ENCODE measurements at regions not wholly inside any gene's neighbourhood (a gene's known extent, or its start where the extent isn't known, plus 50 kb on each side); places are given as distances from the start of the nearest gene placed in this dataset.

GRCh38 chr2:175293195-175293594 is 111.7 kb upstream of the ATP5MC3 start:
- H3K4me1 ChIP-seq (ENCODE audit: insufficient read depth, low read length) = no peaks in the 10 kb centered on the region
- no peaks in the 10 kb centered on the region for H4K20me1 ChIP-seq (ENCODE audit: insufficient read depth, low read length)
- H3K9me3 ChIP-seq (ENCODE audit: insufficient read depth, low read depth, low read length) = no peaks in the 10 kb centered on the region
- Mint-ChIP-seq H3K36me3 (ENCODE audit: low read depth, unreplicated experiment) (no peaks in the 10 kb centered on the region), H3K4me1 (ENCODE audit: low read depth, unreplicated experiment) (no peaks in the 10 kb centered on the region), H3K27me3 (ENCODE audit: low read depth, unreplicated experiment) (peaks cover 31% of the 10 kb centered on the region), H3K4me3 (ENCODE audit: unreplicated experiment) (no peak overlapping the region), H3K27ac (ENCODE audit: unreplicated experiment) (no peak overlapping the region), H3K9me3 (ENCODE audit: unreplicated experiment) (no peaks in the 10 kb centered on the region)
- no peak overlapping the region for H3K27ac ChIP-seq (ENCODE audit: low read depth, low read length)
- no peak overlapping the region for H2AFZ ChIP-seq (ENCODE audit: low read depth, low read length)
- no peak overlapping the region for H3K9ac ChIP-seq (ENCODE audit: low read length)
- H3K4me2 ChIP-seq (ENCODE audit: low read length) = no peak overlapping the region
- H3K27me3 ChIP-seq (ENCODE audit: insufficient read depth, low read length) = peaks cover 10% of the 10 kb centered on the region
- H3K79me2 ChIP-seq (ENCODE audit: insufficient read depth, low read length) = no peaks in the 10 kb centered on the region
- no peak overlapping the region for H3K4me3 ChIP-seq (ENCODE audit: insufficient read depth, low read depth, low read length)
- FAIRE-seq = no peak
- no peak for TF ChIP-seq CTCF (IDR thresholded peaks at IDR 0.05; ENCODE audit: insufficient read depth, low read depth, low read length)
- no peak for TF ChIP-seq EZH2 (IDR thresholded peaks at IDR 0.05; ENCODE audit: insufficient read depth, low read length)
- H3K36me3 ChIP-seq (ENCODE audit: insufficient read depth, low read length) = no peaks in the 10 kb centered on the region
- no peak for DNase-seq (ENCODE audit: low read depth)

- no peak for DNase-seq (ENCODE audit: low read depth)
- TF ChIP-seq EZH2 (IDR thresholded peaks at IDR 0.05; ENCODE audit: insufficient read depth, low read length) (no peak), CTCF (IDR thresholded peaks at IDR 0.05; ENCODE audit: insufficient read depth, low read depth, low read length) (no peak)
- no peaks in the 10 kb centered on the region for H4K20me1 ChIP-seq (ENCODE audit: insufficient read depth, low read length)
- no peaks in the 10 kb centered on the region for H3K9me3 ChIP-seq (ENCODE audit: insufficient read depth, low read depth, low read length)
- no peak overlapping the region for H3K4me2 ChIP-seq (ENCODE audit: low read length)
- H3K4me1 Mint-ChIP-seq (ENCODE audit: low read depth, unreplicated experiment) = no peaks in the 10 kb centered on the region
- H3K4me1 ChIP-seq (ENCODE audit: insufficient read depth, low read length) = no peaks in the 10 kb centered on the region
- H3K27me3 Mint-ChIP-seq (ENCODE audit: low read depth, unreplicated experiment) = peaks cover 3% of the 10 kb centered on the region
- H3K36me3 Mint-ChIP-seq (ENCODE audit: low read depth, unreplicated experiment) = no peaks in the 10 kb centered on the region
- no peak for FAIRE-seq
- no peak overlapping the region for H3K4me3 Mint-ChIP-seq (ENCODE audit: unreplicated experiment)
- no peaks in the 10 kb centered on the region for H3K79me2 ChIP-seq (ENCODE audit: insufficient read depth, low read length)
- H3K9ac ChIP-seq (ENCODE audit: low read length) = no peak overlapping the region
- peaks cover 6% of the 10 kb centered on the region for H3K27me3 ChIP-seq (ENCODE audit: insufficient read depth, low read length)
- no peak overlapping the region for H3K27ac Mint-ChIP-seq (ENCODE audit: unreplicated experiment)
- no peak overlapping the region for H3K4me3 ChIP-seq (ENCODE audit: insufficient read depth, low read depth, low read length)
- no peak overlapping the region for H3K27ac ChIP-seq (ENCODE audit: low read depth, low read length)
- H2AFZ ChIP-seq (ENCODE audit: low read depth, low read length) = no peak overlapping the region
- no peaks in the 10 kb centered on the region for H3K9me3 Mint-ChIP-seq (ENCODE audit: unreplicated experiment)
- H3K36me3 ChIP-seq (ENCODE audit: insufficient read depth, low read length) = no peaks in the 10 kb centered on the region
These were observed 101.4 kb upstream of the ATP5MC3 start for GRCh38 chr2:175282886-175283285.

- Histone ChIP-seq H3K4me2 (ENCODE audit: low read length) (no peak overlapping the region), H3K27ac (ENCODE audit: low read depth, low read length) (no peak overlapping the region), H3K27me3 (ENCODE audit: insufficient read depth, low read length) (peaks cover 6% of the 10 kb centered on the region), H3K4me3 (ENCODE audit: insufficient read depth, low read depth, low read length) (no peak overlapping the region), H3K36me3 (ENCODE audit: insufficient read depth, low read length) (no peaks in the 10 kb centered on the region), H4K20me1 (ENCODE audit: insufficient read depth, low read length) (no peaks in the 10 kb centered on the region), H3K9me3 (ENCODE audit: insufficient read depth, low read depth, low read length) (no peaks in the 10 kb centered on the region), H3K79me2 (ENCODE audit: insufficient read depth, low read length) (no peaks in the 10 kb centered on the region), H3K9ac (ENCODE audit: low read length) (no peak overlapping the region), H3K4me1 (ENCODE audit: insufficient read depth, low read length) (no peaks in the 10 kb centered on the region), H2AFZ (ENCODE audit: low read depth, low read length) (no peak overlapping the region)
- Mint-ChIP-seq H3K4me1 (ENCODE audit: low read depth, unreplicated experiment) (no peaks in the 10 kb centered on the region), H3K36me3 (ENCODE audit: low read depth, unreplicated experiment) (no peaks in the 10 kb centered on the region), H3K4me3 (ENCODE audit: unreplicated experiment) (no peak overlapping the region), H3K27me3 (ENCODE audit: low read depth, unreplicated experiment) (peaks cover 3% of the 10 kb centered on the region), H3K9me3 (ENCODE audit: unreplicated experiment) (no peaks in the 10 kb centered on the region), H3K27ac (ENCODE audit: unreplicated experiment) (no peak overlapping the region)
- DNase-seq (ENCODE audit: low read depth) (peak; percentile 21), FAIRE-seq (no peak)
- peak; percentile 41 for TF ChIP-seq CTCF (IDR thresholded peaks at IDR 0.05; ENCODE audit: insufficient read depth, low read depth, low read length)
- no peak for TF ChIP-seq EZH2 (IDR thresholded peaks at IDR 0.05; ENCODE audit: insufficient read depth, low read length)
These were observed 100.8 kb upstream of the ATP5MC3 start for GRCh38 chr2:175282300-175282699.
